ENCODE measurements at regions not wholly inside any gene's neighbourhood (a gene's known extent, or its start where the extent isn't known, plus 50 kb on each side); places are given as distances from the start of the nearest gene placed in this dataset.
A peak's percentile ranks its signal among the peaks of the same experiment; 100 is the strongest.

DNA sequence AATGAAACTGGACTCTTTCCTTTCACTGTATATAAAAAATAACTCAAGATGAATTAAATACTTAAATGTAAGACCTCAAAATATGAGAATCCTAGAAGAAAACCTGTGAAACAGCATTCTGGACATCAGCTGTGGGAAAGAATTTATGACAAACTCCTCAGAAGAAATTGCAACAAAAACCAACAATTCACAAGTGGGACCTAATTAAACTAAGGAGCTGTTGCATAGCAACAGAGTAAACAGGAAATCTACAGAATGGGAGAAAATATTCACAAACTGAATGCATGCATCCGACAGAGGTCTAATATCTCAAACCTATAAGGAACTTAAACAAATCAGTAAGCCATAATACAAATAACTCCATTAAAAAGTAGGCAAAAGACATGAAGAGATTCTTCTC is 851.7 kb upstream of the PCDH10 start:
- TF ChIP-seq EP300 (conservative IDR thresholded peaks at IDR 0.05; ENCODE audit: poor library complexity, severe bottlenecking) = no peak
- no peak for TF ChIP-seq TAF1 (IDR thresholded peaks at IDR 0.05; ENCODE audit: low read depth)
- TF ChIP-seq POLR2AphosphoS5 (IDR thresholded peaks at IDR 0.05) = no peak
- TF ChIP-seq, protein P1, sequence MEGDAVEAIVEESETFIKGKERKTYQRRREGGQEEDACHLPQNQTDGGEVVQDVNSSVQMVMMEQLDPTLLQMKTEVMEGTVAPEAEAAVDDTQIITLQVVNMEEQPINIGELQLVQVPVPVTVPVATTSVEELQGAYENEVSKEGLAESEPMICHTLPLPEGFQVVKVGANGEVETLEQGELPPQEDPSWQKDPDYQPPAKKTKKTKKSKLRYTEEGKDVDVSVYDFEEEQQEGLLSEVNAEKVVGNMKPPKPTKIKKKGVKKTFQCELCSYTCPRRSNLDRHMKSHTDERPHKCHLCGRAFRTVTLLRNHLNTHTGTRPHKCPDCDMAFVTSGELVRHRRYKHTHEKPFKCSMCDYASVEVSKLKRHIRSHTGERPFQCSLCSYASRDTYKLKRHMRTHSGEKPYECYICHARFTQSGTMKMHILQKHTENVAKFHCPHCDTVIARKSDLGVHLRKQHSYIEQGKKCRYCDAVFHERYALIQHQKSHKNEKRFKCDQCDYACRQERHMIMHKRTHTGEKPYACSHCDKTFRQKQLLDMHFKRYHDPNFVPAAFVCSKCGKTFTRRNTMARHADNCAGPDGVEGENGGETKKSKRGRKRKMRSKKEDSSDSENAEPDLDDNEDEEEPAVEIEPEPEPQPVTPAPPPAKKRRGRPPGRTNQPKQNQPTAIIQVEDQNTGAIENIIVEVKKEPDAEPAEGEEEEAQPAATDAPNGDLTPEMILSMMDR (IDR thresholded peaks at IDR 0.05; ENCODE audit: poor library complexity, severe bottlenecking) = no peak
- TF ChIP-seq, protein P2, sequence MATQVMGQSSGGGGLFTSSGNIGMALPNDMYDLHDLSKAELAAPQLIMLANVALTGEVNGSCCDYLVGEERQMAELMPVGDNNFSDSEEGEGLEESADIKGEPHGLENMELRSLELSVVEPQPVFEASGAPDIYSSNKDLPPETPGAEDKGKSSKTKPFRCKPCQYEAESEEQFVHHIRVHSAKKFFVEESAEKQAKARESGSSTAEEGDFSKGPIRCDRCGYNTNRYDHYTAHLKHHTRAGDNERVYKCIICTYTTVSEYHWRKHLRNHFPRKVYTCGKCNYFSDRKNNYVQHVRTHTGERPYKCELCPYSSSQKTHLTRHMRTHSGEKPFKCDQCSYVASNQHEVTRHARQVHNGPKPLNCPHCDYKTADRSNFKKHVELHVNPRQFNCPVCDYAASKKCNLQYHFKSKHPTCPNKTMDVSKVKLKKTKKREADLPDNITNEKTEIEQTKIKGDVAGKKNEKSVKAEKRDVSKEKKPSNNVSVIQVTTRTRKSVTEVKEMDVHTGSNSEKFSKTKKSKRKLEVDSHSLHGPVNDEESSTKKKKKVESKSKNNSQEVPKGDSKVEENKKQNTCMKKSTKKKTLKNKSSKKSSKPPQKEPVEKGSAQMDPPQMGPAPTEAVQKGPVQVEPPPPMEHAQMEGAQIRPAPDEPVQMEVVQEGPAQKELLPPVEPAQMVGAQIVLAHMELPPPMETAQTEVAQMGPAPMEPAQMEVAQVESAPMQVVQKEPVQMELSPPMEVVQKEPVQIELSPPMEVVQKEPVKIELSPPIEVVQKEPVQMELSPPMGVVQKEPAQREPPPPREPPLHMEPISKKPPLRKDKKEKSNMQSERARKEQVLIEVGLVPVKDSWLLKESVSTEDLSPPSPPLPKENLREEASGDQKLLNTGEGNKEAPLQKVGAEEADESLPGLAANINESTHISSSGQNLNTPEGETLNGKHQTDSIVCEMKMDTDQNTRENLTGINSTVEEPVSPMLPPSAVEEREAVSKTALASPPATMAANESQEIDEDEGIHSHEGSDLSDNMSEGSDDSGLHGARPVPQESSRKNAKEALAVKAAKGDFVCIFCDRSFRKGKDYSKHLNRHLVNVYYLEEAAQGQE (IDR thresholded peaks at IDR 0.05; ENCODE audit: borderline replicate concordance) = no peak
- no peak for TF ChIP-seq RAD21 (conservative IDR thresholded peaks at IDR 0.05)
- no peak for TF ChIP-seq SMC3 (conservative IDR thresholded peaks at IDR 0.05; ENCODE audit: poor library complexity)
- no peak for TF ChIP-seq EZH2 (IDR thresholded peaks at IDR 0.05; ENCODE audit: borderline replicate concordance, insufficient read depth, low read length, poor library complexity, severe bottlenecking)
- no peak for TF ChIP-seq MXI1 (conservative IDR thresholded peaks at IDR 0.05; ENCODE audit: poor library complexity, severe bottlenecking)
- Histone ChIP-seq H2AFZ (ENCODE audit: low read depth, low read length) (no peak overlapping the region), H3K27ac (ENCODE audit: low read length) (no peak overlapping the region)

DNA sequence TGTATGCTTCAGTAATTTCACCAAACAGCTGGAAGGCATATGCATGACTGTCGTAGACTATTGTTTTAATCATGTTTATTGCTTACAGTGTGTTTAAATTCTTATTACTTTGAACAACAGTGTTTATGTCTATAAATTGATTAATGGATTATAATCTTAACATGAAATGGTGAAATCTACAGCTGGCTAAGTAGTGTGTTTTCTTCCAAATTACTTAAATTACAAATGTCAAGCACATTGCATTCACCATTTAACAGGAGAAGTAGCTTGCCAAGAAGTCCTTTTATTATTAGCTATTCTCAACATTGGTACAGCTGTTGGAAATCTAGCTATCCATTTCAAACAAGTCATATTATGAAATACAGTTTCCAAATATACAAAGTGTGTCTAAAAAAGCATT is 849.3 kb upstream of the PCDH10 start:
- Histone ChIP-seq H4K20me1 (ENCODE audit: insufficient read depth) (no peaks in the 10 kb centered on the region), H3K4me2 (ENCODE audit: low read length) (no peak overlapping the region), H3K36me3 (ENCODE audit: insufficient read depth, low read length) (no peaks in the 10 kb centered on the region), H3F3A (ENCODE audit: insufficient read depth, low read length, poor library complexity, severe bottlenecking) (no peaks in the 10 kb centered on the region), H3K9me3 (ENCODE audit: low read length) (no peaks in the 10 kb centered on the region), H3K79me2 (replicated peaks; ENCODE audit: insufficient read depth, low read length) (no peaks in the 10 kb centered on the region), H3K9ac (ENCODE audit: low read length) (no peak overlapping the region), H3K27ac (ENCODE audit: low read length) (no peak overlapping the region), H3K9me2 (ENCODE audit: insufficient read depth, low read length) (no peaks in the 10 kb centered on the region), H3K4me3 (ENCODE audit: low read length) (no peak overlapping the region), H3K27me3 (ENCODE audit: insufficient read depth, low read depth, low read length) (no peaks in the 10 kb centered on the region), H2AFZ (ENCODE audit: low read depth, low read length) (no peak overlapping the region)
- TF ChIP-seq MXI1 (conservative IDR thresholded peaks at IDR 0.05; ENCODE audit: poor library complexity, severe bottlenecking) = no peak

More for the DNA sequence above, 851.7 kb upstream of the PCDH10 start:
- Histone ChIP-seq H3K27me3 (ENCODE audit: insufficient read depth, low read depth, low read length) (no peaks in the 10 kb centered on the region), H3K4me3 (ENCODE audit: low read length) (no peak overlapping the region), H4K20me1 (ENCODE audit: insufficient read depth) (no peaks in the 10 kb centered on the region), H3K79me2 (replicated peaks; ENCODE audit: insufficient read depth, low read length) (no peaks in the 10 kb centered on the region), H3K9me2 (ENCODE audit: insufficient read depth, low read length) (no peaks in the 10 kb centered on the region), H3K9me3 (ENCODE audit: low read length) (no peaks in the 10 kb centered on the region), H3K4me2 (ENCODE audit: low read length) (no peak overlapping the region), H3F3A (ENCODE audit: insufficient read depth, low read length, poor library complexity, severe bottlenecking) (no peaks in the 10 kb centered on the region), H3K9ac (ENCODE audit: low read length) (no peak overlapping the region), H3K36me3 (ENCODE audit: insufficient read depth, low read length) (no peaks in the 10 kb centered on the region)

DNA sequence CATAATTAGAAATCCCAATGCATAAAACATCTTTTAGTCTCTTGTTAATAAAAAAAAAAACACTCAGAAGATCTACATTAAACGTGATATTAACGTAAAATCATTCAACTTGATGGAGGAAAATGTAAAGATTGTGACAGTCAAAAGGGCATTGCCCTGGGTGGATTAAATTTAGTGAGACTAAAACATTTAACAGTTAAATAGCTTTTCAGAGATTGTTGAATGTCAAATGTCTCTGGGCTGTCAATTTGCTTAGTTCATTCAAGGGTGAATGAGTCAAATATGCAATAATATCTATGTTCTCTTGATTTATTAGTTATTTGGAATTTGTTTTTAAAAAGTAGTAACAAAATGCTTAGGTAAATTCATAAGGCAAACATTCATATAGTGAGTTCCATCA is 836.6 kb upstream of the PCDH10 start:
- Histone ChIP-seq H3K9me3 (ENCODE audit: low read length) (no peaks in the 10 kb centered on the region), H3K79me2 (replicated peaks; ENCODE audit: insufficient read depth, low read length) (no peaks in the 10 kb centered on the region), H3K9me2 (ENCODE audit: insufficient read depth, low read length) (no peaks in the 10 kb centered on the region), H3F3A (ENCODE audit: insufficient read depth, low read length, poor library complexity, severe bottlenecking) (peaks cover 2% of the 10 kb centered on the region), H3K27ac (ENCODE audit: low read length) (no peak overlapping the region), H3K36me3 (ENCODE audit: insufficient read depth, low read length) (no peaks in the 10 kb centered on the region), H2AFZ (ENCODE audit: low read depth, low read length) (no peak overlapping the region), H4K20me1 (ENCODE audit: insufficient read depth) (no peaks in the 10 kb centered on the region), H3K4me2 (ENCODE audit: low read length) (no peak overlapping the region), H3K27me3 (ENCODE audit: insufficient read depth, low read depth, low read length) (no peaks in the 10 kb centered on the region), H3K4me3 (ENCODE audit: low read length) (no peak overlapping the region), H3K9ac (ENCODE audit: low read length) (no peak overlapping the region)
- TF ChIP-seq SMC3 (conservative IDR thresholded peaks at IDR 0.05; ENCODE audit: poor library complexity) (no peak), EP300 (conservative IDR thresholded peaks at IDR 0.05; ENCODE audit: poor library complexity, severe bottlenecking) (peak; percentile 63), RAD21 (conservative IDR thresholded peaks at IDR 0.05) (no peak), TAF1 (IDR thresholded peaks at IDR 0.05; ENCODE audit: low read depth) (no peak), MXI1 (conservative IDR thresholded peaks at IDR 0.05; ENCODE audit: poor library complexity, severe bottlenecking) (no peak), EZH2 (IDR thresholded peaks at IDR 0.05; ENCODE audit: borderline replicate concordance, insufficient read depth, low read length, poor library complexity, severe bottlenecking) (no peak), POLR2AphosphoS5 (IDR thresholded peaks at IDR 0.05) (peak; percentile 33)
- TF ChIP-seq, protein P1 (IDR thresholded peaks at IDR 0.05; ENCODE audit: poor library complexity, severe bottlenecking) = no peak
- TF ChIP-seq, protein P2 (IDR thresholded peaks at IDR 0.05; ENCODE audit: borderline replicate concordance) = no peak
